ENCODE measurements at regions not wholly inside any gene's neighbourhood (a gene's known extent, or its start where the extent isn't known, plus 50 kb on each side); places are given as distances from the start of the nearest gene placed in this dataset.

GRCh38 chr3:178097576-178097975 lies 438.7 kb upstream of the KCNMB2 start:
- no peak for TF ChIP-seq POLR2AphosphoS5 (IDR thresholded peaks at IDR 0.05; ENCODE audit: low read depth, low read length)
- TF ChIP-seq POLR2A (IDR thresholded peaks at IDR 0.05; ENCODE audit: low read depth, low read length), result no peak
